ENCODE measurements at regions not wholly inside any gene's neighbourhood (a gene's known extent, or its start where the extent isn't known, plus 50 kb on each side); places are given as distances from the start of the nearest gene placed in this dataset.

DNA sequence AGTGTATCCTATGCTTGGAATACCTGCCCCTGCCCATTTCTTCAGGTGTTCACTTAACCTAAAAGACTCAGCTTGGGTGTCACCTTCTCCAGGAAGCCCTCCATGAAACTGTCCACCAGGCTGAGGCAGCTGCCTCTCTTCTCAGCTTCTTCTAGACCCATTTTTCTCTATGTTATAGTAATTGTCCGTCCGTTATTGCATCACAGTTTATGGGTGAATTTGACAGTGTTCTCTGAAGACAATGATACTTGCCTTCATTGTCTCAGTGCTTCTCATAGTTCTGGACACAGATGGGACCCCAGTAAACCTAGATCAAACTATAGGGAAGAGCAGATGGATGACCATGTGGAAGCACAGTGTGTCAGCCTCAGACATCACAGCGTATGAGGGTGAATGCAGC lies 238.0 kb upstream of the MOCS1 start:
- Histone ChIP-seq H3K4me1 (no peaks in the 10 kb centered on the region), H3K36me3 (no peaks in the 10 kb centered on the region), H3K9me3 (no peaks in the 10 kb centered on the region), H3K4me3 (no peak overlapping the region), H3K27me3 (no peaks in the 10 kb centered on the region), H3K27ac (no peak overlapping the region)
- ATAC-seq: no peak
- no peak for DNase-seq
- TF ChIP-seq CTCF (IDR thresholded peaks at IDR 0.05): no peak
- intact Hi-C loops (cut with DNase I): no loop called here

DNA sequence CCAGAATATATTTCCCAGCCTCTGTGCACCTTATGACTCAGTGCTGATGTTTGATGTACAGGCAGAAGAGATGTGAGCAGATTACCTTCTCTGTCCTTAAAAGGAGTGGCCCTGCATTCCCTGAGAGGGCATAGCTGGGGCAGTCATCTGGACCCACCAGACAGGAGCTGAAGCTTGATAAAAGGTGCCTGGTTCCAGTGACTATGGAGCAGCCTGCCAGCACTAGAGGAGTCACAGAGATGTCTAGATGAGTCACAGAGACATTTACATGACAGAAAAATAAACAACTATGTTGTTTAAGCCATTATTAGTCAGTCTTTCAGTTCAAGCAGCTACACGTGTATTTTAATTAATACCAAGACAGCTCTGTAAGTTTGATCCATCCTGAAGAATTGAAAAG lies 237.1 kb upstream of the MOCS1 start:
- Histone ChIP-seq H3K27ac (no peak overlapping the region), H3K4me1 (no peaks in the 10 kb centered on the region), H3K9me3 (no peaks in the 10 kb centered on the region), H3K27me3 (no peaks in the 10 kb centered on the region), H3K36me3 (no peaks in the 10 kb centered on the region), H3K4me3 (no peak overlapping the region)
- TF ChIP-seq CTCF (IDR thresholded peaks at IDR 0.05): no peak
- ATAC-seq: no peak
- DNase-seq: no peak
- intact Hi-C loops (cut with DNase I): no loop called here

DNA sequence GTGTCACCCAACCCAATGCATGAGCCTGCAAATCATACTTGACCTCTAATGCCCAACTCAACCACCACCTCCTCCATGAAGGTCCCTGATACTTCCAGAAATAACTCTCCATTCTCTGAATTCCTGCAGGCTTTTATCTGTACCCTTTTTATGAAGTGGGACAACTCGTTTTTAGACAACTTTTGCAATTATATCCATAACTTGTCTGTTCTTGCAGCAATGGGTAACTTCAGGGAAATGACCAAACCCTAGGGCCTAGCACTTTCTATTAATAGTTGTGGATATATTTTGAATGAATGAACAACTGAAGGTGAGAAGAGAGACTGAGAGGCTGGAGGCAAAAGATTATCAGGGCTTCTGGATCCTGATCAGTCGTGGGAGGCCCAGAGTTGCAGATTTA lies 236.6 kb upstream of the MOCS1 start:
- Histone ChIP-seq H3K27ac (no peak overlapping the region), H3K9me3 (no peaks in the 10 kb centered on the region), H3K27me3 (no peaks in the 10 kb centered on the region), H3K36me3 (no peaks in the 10 kb centered on the region), H3K4me3 (no peak overlapping the region), H3K4me1 (no peaks in the 10 kb centered on the region)
- no peak for DNase-seq
- ATAC-seq: no peak
- no peak for TF ChIP-seq CTCF (IDR thresholded peaks at IDR 0.05)
- intact Hi-C loops (cut with DNase I): no loop called here

GRCh38 chr6:40169878-40170277 lies 235.6 kb upstream of the MOCS1 start:
- ATAC-seq: no peak
- intact Hi-C loops (cut with DNase I): no loop called here
- no peak overlapping the region for H3K27ac ChIP-seq
- H3K4me3 ChIP-seq: no peak overlapping the region
- no peak for DNase-seq
- H3K9me3 ChIP-seq: no peaks in the 10 kb centered on the region
- no peaks in the 10 kb centered on the region for H3K4me1 ChIP-seq
- H3K27me3 ChIP-seq: no peaks in the 10 kb centered on the region
- H3K36me3 ChIP-seq: no peaks in the 10 kb centered on the region
- TF ChIP-seq CTCF (IDR thresholded peaks at IDR 0.05): no peak

DNA sequence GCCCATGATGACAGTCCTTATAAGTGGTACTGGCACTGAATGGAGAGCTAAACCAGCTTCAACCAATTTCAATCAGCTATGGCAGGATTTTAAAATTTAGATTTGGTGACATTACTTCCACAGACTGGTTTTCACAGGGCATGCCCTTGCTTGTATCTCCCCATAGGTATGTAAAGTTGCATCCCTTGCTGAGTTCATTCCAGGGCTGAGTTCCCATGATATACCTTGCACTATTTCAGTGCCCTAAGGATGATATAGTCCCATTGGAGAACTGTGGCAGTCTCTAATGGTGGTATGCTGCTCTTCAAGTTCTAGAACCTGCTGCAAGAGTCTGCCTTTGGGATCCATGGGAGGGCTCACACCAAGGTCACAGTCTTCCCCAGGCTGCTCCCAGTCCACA lies 232.7 kb upstream of the MOCS1 start:
- no peak for ATAC-seq
- no peak for TF ChIP-seq CTCF (IDR thresholded peaks at IDR 0.05)

DNA sequence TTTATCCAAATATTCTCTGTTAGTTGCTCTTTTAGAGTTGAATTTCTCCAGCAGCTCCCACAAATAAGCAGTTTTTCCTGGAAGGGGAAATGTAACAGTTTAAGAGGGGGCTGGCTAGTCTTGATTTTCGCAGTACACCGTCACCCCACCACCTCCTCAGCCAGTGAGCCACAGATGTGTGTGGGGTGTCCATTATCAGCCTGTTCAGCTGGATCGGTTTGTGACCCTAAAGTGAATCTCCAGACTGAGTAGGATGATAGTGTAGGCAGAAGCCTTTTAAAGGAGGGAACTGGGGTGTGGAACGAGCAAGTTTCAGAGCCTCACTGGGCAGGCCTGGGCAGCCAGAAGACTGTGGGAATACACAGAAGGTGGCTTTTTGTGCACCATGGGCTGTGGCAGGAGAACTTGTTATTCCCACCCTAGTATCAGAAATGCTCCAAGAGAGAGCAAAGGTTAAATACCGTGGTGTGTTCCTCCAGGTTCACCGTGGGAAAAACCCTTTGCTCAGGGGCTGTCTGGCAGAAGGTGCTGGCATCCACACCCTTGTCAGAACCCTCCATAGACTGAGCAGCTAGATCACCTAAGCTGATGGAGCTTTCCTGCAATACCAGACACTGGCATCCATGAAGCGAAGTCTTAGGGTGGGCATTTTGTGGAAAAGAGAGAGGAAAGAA lies 230.9 kb upstream of the MOCS1 start:
- ATAC-seq (no peak), DNase-seq (no peak)
- H3K4me3 ChIP-seq: no peak overlapping the region
- no peaks in the 10 kb centered on the region for H3K27me3 ChIP-seq
- H3K9me3 ChIP-seq: no peaks in the 10 kb centered on the region
- intact Hi-C loops (cut with DNase I): no loop called here
- H3K36me3 ChIP-seq: no peaks in the 10 kb centered on the region
- no peak for TF ChIP-seq CTCF (IDR thresholded peaks at IDR 0.05)
- H3K27ac ChIP-seq: no peak overlapping the region
- H3K4me1 ChIP-seq: no peaks in the 10 kb centered on the region

More for the DNA sequence above, 232.7 kb upstream of the MOCS1 start:
- H3K36me3 ChIP-seq: no peaks in the 10 kb centered on the region
- H3K4me3 ChIP-seq: no peak overlapping the region
- H3K4me1 ChIP-seq: no peaks in the 10 kb centered on the region
- DNase-seq: no peak
- H3K27me3 ChIP-seq: no peaks in the 10 kb centered on the region
- intact Hi-C loops (cut with DNase I): no loop called here
- no peak overlapping the region for H3K27ac ChIP-seq
- H3K9me3 ChIP-seq: no peaks in the 10 kb centered on the region
